Large intestine (tissue), 3 donors: ENCODE measurements at regions not wholly inside any gene's neighbourhood (a gene's known extent, or its start where the extent isn't known, plus 50 kb on each side); places are given as distances from the start of the nearest gene placed in this dataset.
"Not testable (repeated sequence)": the region's sequence is repeated elsewhere in the genome, so short reads cannot be mapped to it uniquely, and the experiment has no call there.

Source experiments
- DNase-seq, 2 donors: peaks; one replicate each; pipeline versions ENCODE4 v3.0.0 to v3.0.0-alpha.2; 2013
- H3K27ac ChIP-seq: one replicate; pipeline ENCODE4 v1.5.1; 2013; ENCODE audit warnings: low read length
- H3K27me3 ChIP-seq: 2 replicates; pipeline ENCODE4 v1.6.1; 2013; ENCODE audit warnings: low read length; ENCODE audit not compliant: control insufficient read depth, insufficient read depth
- H3K36me3 ChIP-seq: 2 replicates; pipeline ENCODE4 v1.6.1; 2013; ENCODE audit warnings: low read length; ENCODE audit not compliant: control insufficient read depth, insufficient read depth
- H3K4me1 ChIP-seq: one replicate; pipeline ENCODE4 v1.6.1; 2013; ENCODE audit warnings: low read length; ENCODE audit not compliant: control insufficient read depth, insufficient read depth
- H3K4me3 ChIP-seq: one replicate; pipeline ENCODE4 v1.5.1; 2013; ENCODE audit warnings: low read length
- H3K9me3 ChIP-seq: one replicate; pipeline ENCODE4 v1.6.1; 2013; ENCODE audit warnings: mild to moderate bottlenecking, low read depth, low read length, moderate library complexity; ENCODE audit not compliant: control insufficient read depth
- WGBS: methylation state at CpG from one replicate; pipeline ENCODE4 v1.1.5; 2013; ENCODE audit warnings: low lambda C conversion rate; ENCODE audit not compliant: insufficient coverage; 5-methylcytosine and 5-hydroxymethylcytosine counted together

DNA sequence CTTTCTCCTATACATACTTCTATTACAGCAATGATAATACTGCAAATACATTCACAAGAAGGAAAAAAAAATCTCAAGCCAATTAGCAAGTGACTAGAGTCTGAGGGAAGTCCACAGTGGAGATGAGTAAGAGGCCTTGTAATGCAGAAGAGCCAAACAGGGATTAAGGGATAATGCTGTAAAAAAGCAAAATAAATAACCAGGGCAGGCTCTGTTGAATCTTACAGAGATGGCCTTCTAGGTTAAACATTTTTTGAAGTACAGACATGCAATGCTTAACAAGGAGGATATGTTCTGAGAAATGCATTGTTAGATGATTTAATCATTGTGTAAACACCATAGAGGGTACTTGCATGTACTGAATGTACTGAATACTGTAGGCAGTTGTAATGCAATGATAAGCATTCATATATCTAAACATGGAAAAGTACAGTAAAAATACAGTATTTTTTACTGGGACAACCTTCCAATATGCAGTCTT is 122.1 kb upstream of the RMDN2 start:
- Histone ChIP-seq H3K36me3 (no peaks in the 10 kb centered on the region), H3K4me3 (no peak overlapping the region), H3K4me1 (no peaks in the 10 kb centered on the region), H3K27me3 (no peaks in the 10 kb centered on the region), H3K9me3 (no peaks in the 10 kb centered on the region), H3K27ac (no peak overlapping the region)
- no peak for DNase-seq

DNA sequence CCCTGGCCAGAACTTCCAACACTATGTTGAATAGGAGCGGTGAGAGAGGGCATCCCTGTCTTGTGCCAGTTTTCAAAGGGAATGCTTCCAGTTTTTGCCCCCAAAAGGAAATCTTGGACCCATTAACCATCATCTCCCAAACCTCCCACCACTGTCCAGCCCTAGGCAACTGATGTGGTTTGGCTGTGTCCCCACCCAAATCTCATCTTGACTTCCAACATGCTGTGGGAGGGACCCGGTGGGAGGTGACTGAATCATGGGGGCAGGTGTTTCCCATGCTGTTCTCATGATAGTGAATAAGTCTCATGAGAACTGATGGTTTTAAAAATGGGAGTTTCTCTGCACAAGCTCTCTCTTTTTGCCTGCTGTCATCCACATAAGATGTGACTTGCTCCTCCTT is 119.1 kb upstream of the RMDN2 start:
- not testable (repeated sequence) for H3K9me3 ChIP-seq, H3K27ac ChIP-seq, H3K27me3 ChIP-seq, H3K36me3 ChIP-seq, H3K4me1 ChIP-seq, DNase-seq, H3K4me3 ChIP-seq
- no CpG with 5 or more reads among the region's 2 CpGs for WGBS

DNA sequence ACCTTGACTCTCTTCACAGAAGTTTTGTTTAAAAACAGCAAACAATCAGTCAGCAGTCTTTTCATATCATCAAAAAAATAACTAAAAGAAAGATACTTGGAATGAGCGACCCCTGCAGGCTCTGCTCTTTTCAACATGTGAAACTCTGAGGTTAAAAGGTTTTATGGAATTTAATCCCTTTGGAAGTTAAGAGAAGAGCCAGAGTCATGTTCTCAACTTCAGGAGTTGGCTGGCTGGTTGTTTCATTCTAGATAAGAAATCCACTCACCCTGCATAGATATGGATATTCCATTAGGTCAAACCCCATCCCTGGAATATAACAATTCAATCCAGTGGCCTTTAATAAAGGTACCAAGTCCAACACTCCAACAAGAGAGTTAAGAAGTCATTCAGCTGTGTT is 115.6 kb upstream of the RMDN2 start:
- Histone ChIP-seq H3K4me1 (no peaks in the 10 kb centered on the region), H3K4me3 (no peak overlapping the region), H3K9me3 (no peaks in the 10 kb centered on the region), H3K36me3 (no peaks in the 10 kb centered on the region), H3K27ac (no peak overlapping the region), H3K27me3 (no peaks in the 10 kb centered on the region)
- no peak for DNase-seq
- 50% methylated on average over 1 of the region's 1 CpG for WGBS

DNA sequence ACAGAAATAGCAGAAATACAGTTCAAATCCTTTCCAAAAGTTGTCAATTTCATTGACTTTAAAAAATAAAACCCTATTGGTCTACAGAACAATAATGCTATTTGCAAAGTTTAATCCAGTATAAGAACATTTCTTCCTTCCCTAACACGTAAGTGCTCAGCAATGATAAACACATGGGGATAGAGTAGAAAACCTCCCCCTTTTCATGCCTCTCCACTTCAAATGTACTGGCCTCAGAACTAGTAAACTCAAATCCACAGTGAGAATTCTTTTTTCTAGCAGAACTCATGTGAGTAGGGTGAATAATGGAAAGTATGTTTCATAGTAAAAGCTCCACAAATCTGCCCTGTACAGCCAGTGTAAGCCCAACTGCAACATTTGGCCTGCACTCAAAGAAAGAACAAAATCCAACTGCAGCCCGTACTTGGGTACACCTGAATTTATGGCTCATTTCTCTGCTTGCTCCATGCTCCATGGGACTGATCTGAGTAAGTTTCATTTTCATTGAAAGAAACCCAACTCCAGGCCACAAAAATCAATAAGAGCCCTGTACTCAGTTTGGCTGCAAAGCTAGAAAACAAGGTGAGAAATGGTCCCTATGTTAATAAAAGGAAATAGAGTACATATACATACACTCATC is 115.0 kb upstream of the RMDN2 start:
- WGBS, result no CpG with 5 or more reads among the region's 2 CpGs
- no peaks in the 10 kb centered on the region for H3K36me3 ChIP-seq

DNA sequence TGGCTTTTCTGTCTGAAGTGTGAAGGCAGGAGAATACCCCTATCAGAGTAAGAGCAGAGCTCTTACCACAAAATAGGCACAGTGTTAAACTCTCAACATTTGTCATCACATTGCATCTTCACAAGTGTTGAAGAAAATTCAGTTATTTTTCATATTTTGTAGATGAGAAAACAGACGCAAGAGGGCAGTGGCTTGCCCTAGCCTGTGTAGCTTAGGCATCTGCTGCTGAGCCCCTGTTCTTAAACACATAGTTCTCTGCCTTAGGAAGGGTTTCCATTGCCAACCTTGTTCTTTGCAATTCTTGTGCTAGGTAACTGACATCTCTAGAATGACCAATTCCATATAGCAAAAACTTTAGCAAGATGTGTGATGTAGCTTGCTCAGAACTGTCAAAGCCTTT is 112.7 kb upstream of the RMDN2 start:
- DNase-seq, result no peak
- no peaks in the 10 kb centered on the region for H3K27me3 ChIP-seq
- WGBS, result 80% methylated on average over 1 of the region's 1 CpG
- no peaks in the 10 kb centered on the region for H3K36me3 ChIP-seq
- H3K4me1 ChIP-seq, result no peaks in the 10 kb centered on the region
- H3K27ac ChIP-seq, result no peak overlapping the region
- H3K4me3 ChIP-seq, result no peak overlapping the region
- H3K9me3 ChIP-seq, result no peaks in the 10 kb centered on the region

More for the DNA sequence above, 115.0 kb upstream of the RMDN2 start:
- Histone ChIP-seq H3K9me3 (no peaks in the 10 kb centered on the region), H3K4me1 (no peaks in the 10 kb centered on the region), H3K27ac (no peak overlapping the region), H3K4me3 (no peak overlapping the region), H3K27me3 (no peaks in the 10 kb centered on the region)
- DNase-seq, result no peak

DNA sequence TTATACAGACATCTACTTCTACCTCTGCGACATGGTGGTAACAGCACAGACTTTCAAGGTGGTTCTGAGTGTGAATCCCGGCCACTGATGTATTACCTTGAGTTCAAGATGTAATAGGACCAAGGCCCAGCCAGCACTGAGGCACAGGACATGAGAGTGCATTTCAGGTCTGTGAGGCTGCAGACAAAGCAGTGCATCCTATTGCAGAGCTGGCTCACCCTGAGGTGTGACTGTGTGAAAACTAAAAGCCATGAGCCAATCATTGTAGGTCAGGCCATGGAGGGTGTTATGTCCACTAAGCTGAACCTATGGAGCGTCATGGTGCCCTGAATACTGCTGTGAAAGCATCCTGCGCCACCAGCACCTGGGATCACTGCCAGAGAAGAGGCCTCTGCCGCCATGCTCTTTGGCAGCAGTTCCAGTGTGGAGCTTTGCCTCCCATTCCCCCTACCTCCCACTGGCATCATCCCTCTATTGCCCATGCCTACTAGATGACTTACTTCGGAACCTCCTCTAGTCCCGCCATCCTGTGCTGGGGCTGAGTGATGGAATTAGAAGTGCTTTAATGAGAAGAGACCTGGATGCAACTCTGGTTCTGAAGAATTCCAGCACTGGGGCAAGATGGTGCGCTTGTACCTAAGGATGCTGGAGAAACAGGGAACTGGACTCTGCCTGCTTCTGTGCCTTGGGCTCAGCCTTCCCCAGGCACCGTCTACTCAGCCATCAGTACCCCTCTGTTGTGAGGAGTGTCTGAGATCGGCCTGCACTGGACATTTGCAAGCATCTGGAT is 112.0 kb upstream of the RMDN2 start:
- DNase-seq, result no peak
- Histone ChIP-seq H3K36me3 (no peaks in the 10 kb centered on the region), H3K4me3 (no peak overlapping the region), H3K27ac (no peak overlapping the region), H3K9me3 (no peaks in the 10 kb centered on the region), H3K4me1 (no peaks in the 10 kb centered on the region), H3K27me3 (no peaks in the 10 kb centered on the region)
- WGBS, result no CpG with 5 or more reads among the region's 10 CpGs

DNA sequence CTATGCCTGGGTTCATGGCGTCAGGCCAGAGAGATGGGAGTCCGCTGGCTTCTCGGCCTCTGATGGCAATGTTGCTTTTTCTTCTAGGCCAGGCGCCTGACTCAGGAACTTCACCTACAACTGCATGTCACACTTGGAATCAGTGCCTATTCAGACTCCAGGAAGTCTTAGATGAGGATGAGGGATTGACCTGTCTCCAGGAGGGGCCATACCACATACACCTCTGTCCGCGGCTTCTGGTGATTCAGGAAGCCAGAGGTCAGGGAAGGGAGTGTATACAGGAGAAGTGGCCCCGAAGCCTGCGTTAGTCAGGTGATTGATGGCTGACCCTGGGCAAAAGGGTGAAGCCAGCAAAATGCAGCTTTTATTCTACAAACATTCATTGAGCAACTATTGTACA is 109.1 kb upstream of the RMDN2 start:
- Histone ChIP-seq H3K4me3 (no peak overlapping the region), H3K4me1 (no peaks in the 10 kb centered on the region), H3K9me3 (no peaks in the 10 kb centered on the region), H3K27ac (no peak overlapping the region), H3K36me3 (no peaks in the 10 kb centered on the region), H3K27me3 (no peaks in the 10 kb centered on the region)
- no peak for DNase-seq
- no CpG with 5 or more reads among the region's 8 CpGs for WGBS

DNA sequence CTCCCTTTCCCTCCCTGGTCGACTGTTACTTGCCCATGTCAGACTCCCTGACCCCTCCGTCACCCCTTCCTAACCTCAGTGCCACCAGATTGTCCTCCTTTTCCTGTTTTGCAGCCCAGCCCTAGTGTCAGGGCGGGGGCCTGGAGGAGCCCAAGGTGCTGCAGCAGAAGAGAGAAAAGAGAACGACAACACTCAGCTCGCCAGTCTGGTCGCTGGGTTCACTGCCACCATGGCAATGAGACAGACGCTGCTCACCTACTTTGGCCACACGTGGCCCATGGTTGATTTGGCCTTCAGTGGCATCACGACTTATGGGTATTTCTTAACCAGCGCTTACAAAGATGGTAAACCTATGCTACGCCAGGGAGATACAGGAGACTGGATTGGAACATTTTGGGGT is 108.4 kb upstream of the RMDN2 start:
- H3K4me1 ChIP-seq, result no peaks in the 10 kb centered on the region
- H3K36me3 ChIP-seq, result no peaks in the 10 kb centered on the region
- DNase-seq, result no peak
- no peak overlapping the region for H3K27ac ChIP-seq
- no peaks in the 10 kb centered on the region for H3K9me3 ChIP-seq
- H3K4me3 ChIP-seq, result no peak overlapping the region
- WGBS, result 40% methylated on average over 1 of the region's 11 CpGs
- no peaks in the 10 kb centered on the region for H3K27me3 ChIP-seq

DNA sequence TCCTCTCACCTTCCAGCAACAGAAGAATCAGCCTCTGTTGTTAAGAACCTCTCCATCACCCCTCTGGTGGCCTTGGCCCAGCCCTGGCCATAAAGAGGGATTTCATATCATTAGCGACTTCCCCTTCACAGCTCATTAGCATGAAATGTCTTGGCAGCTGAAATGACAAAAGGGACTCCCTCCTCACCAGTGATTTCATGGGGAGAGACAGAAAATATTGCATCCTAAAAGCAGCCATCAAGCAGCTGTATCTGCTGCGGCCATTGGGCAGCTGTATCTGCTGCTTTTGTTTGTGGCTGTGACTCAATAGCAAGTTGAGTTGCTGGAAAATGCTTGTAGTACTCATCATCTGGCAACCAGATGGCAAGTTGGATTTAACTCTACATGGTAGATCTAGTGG is 105.9 kb upstream of the RMDN2 start:
- H3K9me3 ChIP-seq, result no peaks in the 10 kb centered on the region
- no CpG with 5 or more reads among the region's 2 CpGs for WGBS
- no peak for DNase-seq

DNA sequence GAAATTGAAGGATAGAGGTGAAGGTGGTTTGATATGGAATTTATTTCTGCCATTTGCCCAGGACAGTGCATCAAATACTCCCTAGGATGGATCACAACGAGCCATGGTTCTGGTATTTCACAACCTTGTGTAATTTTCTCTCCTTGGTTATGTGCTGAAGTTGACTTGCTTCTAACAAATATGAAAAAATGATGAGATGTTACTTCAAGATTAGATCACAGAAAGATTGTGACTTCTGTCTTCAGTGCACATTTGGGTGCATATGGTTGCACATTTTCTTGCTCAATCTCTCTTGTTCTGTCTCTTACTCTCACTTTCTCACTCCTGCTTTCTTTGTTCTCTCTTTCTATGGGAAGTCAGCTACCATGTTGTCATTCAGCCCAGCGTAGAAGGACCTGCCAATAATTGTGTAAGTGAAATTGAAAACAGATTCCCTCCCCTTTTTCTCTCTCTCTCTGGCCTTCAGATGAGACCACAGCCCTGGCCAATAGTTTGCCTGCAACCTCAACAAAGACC is 104.6 kb upstream of the RMDN2 start:
- Histone ChIP-seq H3K27ac (no peak overlapping the region), H3K9me3 (no peaks in the 10 kb centered on the region), H3K36me3 (no peaks in the 10 kb centered on the region), H3K27me3 (no peaks in the 10 kb centered on the region), H3K4me1 (no peaks in the 10 kb centered on the region), H3K4me3 (no peak overlapping the region)
- DNase-seq, result no peak
- WGBS, result no CpG with 5 or more reads among the region's 2 CpGs

More for the DNA sequence above, 105.9 kb upstream of the RMDN2 start:
- Histone ChIP-seq H3K4me1 (no peaks in the 10 kb centered on the region), H3K4me3 (no peak overlapping the region), H3K27me3 (no peaks in the 10 kb centered on the region), H3K36me3 (no peaks in the 10 kb centered on the region), H3K27ac (no peak overlapping the region)
